Stimulated activated memory B cell treated with anti-CD40 and anti-IgM and Interleukin-4, amounts not matched to agents 10 μg/mL and 1 μg/mL and 100 μg/mL, for 72 hours (primary cell): ENCODE measurements at regions not wholly inside any gene's neighbourhood (a gene's known extent, or its start where the extent isn't known, plus 50 kb on each side); places are given as distances from the start of the nearest gene placed in this dataset.
A peak's percentile ranks its signal among the peaks of the same experiment; 100 is the strongest.

ENCODE experiments used
- ATAC-seq: fragments of 150-1000 bp; cut with Tn5 transposase; 2 replicates; pipeline ENCODE4 v1.10.0; 2021
- H3K27ac Mint-ChIP-seq: one replicate; pipeline ENCODE4 v1.8.0; 2022; ENCODE audit warnings: mild to moderate bottlenecking, mixed read lengths
- H3K27me3 Mint-ChIP-seq: one replicate; pipeline ENCODE4 v1.8.0; 2022; ENCODE audit warnings: mixed read lengths
- H3K36me3 Mint-ChIP-seq: one replicate; pipeline ENCODE4 v1.8.0; 2022; ENCODE audit warnings: mixed read lengths
- H3K4me1 Mint-ChIP-seq: one replicate; pipeline ENCODE4 v1.8.0; 2022; ENCODE audit warnings: mixed read lengths
- H3K4me3 Mint-ChIP-seq: one replicate; pipeline ENCODE4 v1.8.0; 2022; ENCODE audit warnings: mild to moderate bottlenecking, moderate library complexity, mixed read lengths
- H3K9me3 Mint-ChIP-seq: one replicate; pipeline ENCODE4 v1.8.0; 2022; ENCODE audit warnings: mixed read lengths

DNA sequence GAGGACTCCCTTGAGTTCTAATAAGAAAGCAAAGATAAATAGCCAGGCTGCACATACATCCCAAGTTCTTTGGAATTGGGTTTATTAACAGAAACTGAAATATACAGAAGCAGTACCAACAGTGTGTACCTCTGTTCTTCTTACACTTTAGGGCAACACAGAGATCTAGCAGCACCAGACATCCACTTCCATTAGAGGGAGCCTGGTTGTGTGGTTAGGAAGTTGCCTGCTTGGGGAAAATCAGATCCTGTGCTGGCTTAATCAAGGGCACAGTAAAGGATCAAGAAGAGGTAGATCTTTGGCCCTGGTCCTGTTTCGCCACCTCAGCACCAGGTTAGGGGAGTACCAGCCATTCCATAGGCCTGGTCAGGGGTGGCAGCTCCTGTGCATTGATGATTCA, 231.1 kb upstream of the ARHGAP24 start:
- no peak overlapping the region for H3K4me3 Mint-ChIP-seq
- no peaks in the 10 kb centered on the region for H3K4me1 Mint-ChIP-seq
- no peak for ATAC-seq
- H3K9me3 Mint-ChIP-seq = peaks cover 10% of the 10 kb centered on the region
- H3K36me3 Mint-ChIP-seq = no peaks in the 10 kb centered on the region
- no peak overlapping the region for H3K27ac Mint-ChIP-seq
- peaks cover 10% of the 10 kb centered on the region for H3K27me3 Mint-ChIP-seq

DNA sequence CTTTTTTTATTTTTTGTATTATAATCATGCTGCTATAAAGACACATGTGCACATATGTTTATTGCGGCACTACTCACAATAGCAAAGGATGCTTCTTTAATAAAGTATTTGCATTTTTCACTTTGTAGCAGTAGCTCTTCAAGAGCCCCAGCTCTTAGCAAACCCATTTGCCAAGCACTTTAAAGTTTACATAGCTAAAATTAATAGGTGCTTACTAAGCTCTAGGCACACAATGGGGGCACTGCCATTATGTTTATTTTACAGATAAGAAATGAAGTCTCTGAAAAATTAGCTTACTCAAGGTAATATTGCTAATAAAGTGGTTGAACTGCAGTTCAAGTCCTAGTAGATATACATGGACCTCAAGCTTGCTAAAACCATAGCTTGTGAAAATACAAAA, 230.3 kb upstream of the ARHGAP24 start:
- Mint-ChIP-seq H3K36me3 (no peaks in the 10 kb centered on the region), H3K4me3 (no peak overlapping the region)
- no peak for ATAC-seq

DNA sequence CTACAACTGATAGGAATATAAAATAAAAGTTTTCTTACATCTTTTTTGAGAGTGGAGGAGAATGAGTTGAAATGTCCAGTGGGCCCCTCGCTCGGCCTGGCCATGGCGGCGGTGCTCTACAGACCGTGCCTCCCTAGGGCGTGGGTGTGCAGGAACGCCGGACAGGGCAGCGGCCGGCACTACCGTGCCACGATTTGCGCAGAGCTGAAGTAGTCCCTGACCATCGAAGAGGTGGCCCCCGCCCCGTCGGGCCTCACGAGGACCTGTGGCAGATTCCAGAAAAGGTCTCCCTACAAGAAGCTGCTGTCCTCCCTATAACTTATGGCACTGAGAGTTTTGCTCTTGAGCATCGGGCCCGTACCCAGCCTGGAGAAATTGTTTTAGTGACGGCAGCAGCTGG, 228.9 kb upstream of the ARHGAP24 start:
- H3K4me3 Mint-ChIP-seq = no peak overlapping the region

More for the DNA sequence above, 230.3 kb upstream of the ARHGAP24 start:
- Mint-ChIP-seq H3K9me3 (peaks cover 10% of the 10 kb centered on the region), H3K4me1 (no peaks in the 10 kb centered on the region), H3K27me3 (peaks cover 2% of the 10 kb centered on the region), H3K27ac (no peak overlapping the region)

DNA sequence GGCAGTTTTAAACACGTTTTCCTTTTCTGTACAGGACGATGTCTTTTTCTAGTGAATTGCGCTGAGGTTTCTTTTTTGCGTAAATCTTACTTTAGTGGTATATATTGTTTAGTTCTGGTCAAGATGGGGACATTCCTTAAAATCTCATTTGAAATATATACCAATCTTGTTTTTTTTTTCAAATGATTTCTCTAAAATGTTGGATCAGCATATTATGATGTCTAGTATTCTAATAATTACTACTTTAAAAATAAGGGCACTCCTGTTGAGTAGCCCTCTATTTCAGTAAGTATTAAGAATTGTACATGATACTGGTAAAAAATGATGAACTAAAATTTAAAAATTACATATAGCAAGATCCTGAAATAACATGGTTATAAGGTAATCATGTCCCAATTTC, 224.1 kb upstream of the ARHGAP24 start:
- no peak overlapping the region for H3K4me3 Mint-ChIP-seq
- no peak for ATAC-seq

More for the DNA sequence above, 228.9 kb upstream of the ARHGAP24 start:
- peaks cover 1% of the 10 kb centered on the region for H3K27me3 Mint-ChIP-seq
- no peak for ATAC-seq
- no peaks in the 10 kb centered on the region for H3K36me3 Mint-ChIP-seq
- no peak overlapping the region for H3K27ac Mint-ChIP-seq
- peaks cover 4% of the 10 kb centered on the region for H3K9me3 Mint-ChIP-seq
- no peaks in the 10 kb centered on the region for H3K4me1 Mint-ChIP-seq

DNA sequence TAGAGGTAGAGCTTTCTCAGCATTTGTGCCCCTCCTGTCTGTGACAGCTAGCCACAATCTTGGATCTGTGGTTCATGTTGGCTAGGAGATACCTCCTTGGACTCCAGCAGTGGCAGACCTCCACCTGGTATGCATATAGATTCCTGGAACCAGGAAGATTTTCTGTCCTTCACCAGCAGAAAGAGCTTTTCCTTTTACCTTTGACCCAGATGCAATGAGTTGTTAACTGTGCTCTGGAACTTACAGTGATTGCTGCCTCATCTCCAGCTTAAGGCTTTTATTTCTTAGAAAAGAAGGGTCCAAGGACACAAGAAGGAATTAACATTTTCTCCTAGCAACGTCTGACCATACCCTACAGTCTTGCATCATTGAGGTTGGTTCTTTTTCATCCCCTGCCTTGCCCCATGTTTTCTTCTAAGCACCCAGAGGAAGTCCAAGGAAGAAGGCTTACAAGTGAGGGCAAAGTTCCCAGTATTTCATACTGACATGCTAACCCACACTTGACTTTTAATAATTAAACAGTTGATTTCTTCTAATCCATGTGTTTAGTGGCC, 217.1 kb upstream of the ARHGAP24 start:
- Mint-ChIP-seq H3K36me3 (peaks cover 17% of the 10 kb centered on the region), H3K9me3 (peaks cover 14% of the 10 kb centered on the region), H3K27ac (no peak overlapping the region), H3K27me3 (peaks cover 16% of the 10 kb centered on the region), H3K4me1 (no peaks in the 10 kb centered on the region), H3K4me3 (no peak overlapping the region)
- ATAC-seq = no peak

More for the DNA sequence above, 224.1 kb upstream of the ARHGAP24 start:
- Mint-ChIP-seq H3K36me3 (peaks cover 14% of the 10 kb centered on the region), H3K27me3 (peaks cover 20% of the 10 kb centered on the region), H3K9me3 (peaks cover 9% of the 10 kb centered on the region), H3K27ac (no peak overlapping the region), H3K4me1 (no peaks in the 10 kb centered on the region)

DNA sequence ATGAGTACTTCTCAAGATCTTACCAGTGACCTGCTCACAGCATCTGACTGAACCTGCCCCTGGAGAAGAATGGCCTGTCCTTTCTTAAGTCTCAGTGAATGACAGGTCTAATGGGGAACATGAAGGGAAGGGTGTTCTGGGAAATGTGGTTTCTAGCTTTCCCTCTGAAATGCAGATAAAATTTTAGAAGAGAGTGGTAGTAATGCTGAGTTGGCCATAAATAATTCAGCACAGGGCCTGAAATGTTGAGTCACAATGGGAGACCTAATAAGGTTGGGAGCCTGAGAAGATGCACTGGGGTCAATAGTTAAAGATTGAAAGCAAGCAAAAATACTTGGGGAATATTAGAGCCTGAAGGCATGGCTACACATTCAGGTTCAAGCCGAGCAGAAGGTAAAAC, 214.9 kb upstream of the ARHGAP24 start:
- H3K9me3 Mint-ChIP-seq = peaks cover 8% of the 10 kb centered on the region
- H3K4me3 Mint-ChIP-seq = no peak overlapping the region
- peaks cover 6% of the 10 kb centered on the region for H3K36me3 Mint-ChIP-seq
- H3K27ac Mint-ChIP-seq = no peak overlapping the region
- H3K4me1 Mint-ChIP-seq = no peaks in the 10 kb centered on the region
- no peak for ATAC-seq
- peaks cover 9% of the 10 kb centered on the region for H3K27me3 Mint-ChIP-seq

DNA sequence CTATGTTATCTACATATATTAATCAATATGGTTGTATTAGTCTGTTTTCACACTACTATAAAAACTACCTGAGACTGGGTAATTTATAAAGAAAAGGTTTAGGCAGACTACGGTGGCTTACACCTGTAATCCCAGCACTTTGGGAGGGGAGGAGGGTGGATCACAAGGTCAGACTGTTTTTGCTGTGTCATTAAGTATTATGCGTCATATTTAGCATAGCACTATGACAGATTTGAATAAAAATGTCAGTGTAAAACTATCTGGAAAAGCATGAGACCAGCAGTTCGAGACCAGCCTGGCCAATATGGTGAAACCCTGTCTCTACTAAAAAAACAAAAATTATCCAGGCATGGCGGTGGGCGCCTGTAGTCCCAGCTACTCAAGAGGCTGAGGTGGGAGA, 209.7 kb upstream of the ARHGAP24 start:
- H3K27ac Mint-ChIP-seq = no peak overlapping the region
- no peaks in the 10 kb centered on the region for H3K4me1 Mint-ChIP-seq
- no peak overlapping the region for H3K4me3 Mint-ChIP-seq
- ATAC-seq = no peak
- H3K9me3 Mint-ChIP-seq = peaks cover 4% of the 10 kb centered on the region
- H3K27me3 Mint-ChIP-seq = peaks cover 27% of the 10 kb centered on the region
- H3K36me3 Mint-ChIP-seq = no peaks in the 10 kb centered on the region

DNA sequence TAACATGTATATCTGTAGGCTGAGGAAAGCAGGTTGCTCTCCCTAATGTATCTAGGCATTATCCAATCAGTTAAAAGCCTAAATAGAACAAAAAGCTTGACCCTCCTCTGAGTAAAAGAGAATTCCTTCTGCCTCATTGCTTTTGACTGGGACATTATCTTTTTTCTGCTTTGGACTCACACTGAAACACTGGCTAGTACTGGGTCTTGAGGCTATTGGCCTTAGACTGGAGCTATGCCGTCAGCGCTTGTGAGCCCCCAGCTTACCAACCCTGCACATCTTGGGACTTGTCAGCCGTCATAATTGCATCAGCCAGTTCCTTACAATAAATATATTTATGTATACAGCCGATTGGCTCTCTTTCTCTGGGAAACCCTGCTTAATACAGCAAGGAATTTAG, 206.8 kb upstream of the ARHGAP24 start:
- Mint-ChIP-seq H3K4me1 (no peaks in the 10 kb centered on the region), H3K27ac (no peak overlapping the region), H3K27me3 (peaks cover 18% of the 10 kb centered on the region), H3K9me3 (no peaks in the 10 kb centered on the region), H3K4me3 (no peak overlapping the region), H3K36me3 (no peaks in the 10 kb centered on the region)
- ATAC-seq = no peak

DNA sequence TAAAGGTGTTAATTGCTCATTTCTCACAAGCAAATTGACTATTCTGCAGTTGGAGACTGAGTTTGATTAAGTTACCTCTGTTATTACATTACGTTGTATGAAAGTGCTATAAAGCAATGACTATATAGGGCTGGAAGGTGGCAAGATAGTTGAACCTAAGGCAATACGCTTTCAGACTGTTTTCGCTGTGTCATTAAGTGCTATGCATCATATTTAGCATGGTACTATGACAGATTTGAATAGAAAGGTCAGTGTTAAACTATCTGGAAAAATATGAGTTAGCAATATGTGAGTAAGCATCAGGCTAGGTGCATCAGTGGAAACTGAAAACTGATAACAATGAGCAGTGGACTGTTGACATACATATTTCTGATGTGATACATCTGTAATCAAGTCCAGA, 206.0 kb upstream of the ARHGAP24 start:
- ATAC-seq = no peak
- H3K27ac Mint-ChIP-seq = no peak overlapping the region
- H3K4me3 Mint-ChIP-seq = no peak overlapping the region
- H3K4me1 Mint-ChIP-seq = no peaks in the 10 kb centered on the region
- H3K9me3 Mint-ChIP-seq = peaks cover 3% of the 10 kb centered on the region
- no peaks in the 10 kb centered on the region for H3K36me3 Mint-ChIP-seq
- H3K27me3 Mint-ChIP-seq = peaks cover 18% of the 10 kb centered on the region

DNA sequence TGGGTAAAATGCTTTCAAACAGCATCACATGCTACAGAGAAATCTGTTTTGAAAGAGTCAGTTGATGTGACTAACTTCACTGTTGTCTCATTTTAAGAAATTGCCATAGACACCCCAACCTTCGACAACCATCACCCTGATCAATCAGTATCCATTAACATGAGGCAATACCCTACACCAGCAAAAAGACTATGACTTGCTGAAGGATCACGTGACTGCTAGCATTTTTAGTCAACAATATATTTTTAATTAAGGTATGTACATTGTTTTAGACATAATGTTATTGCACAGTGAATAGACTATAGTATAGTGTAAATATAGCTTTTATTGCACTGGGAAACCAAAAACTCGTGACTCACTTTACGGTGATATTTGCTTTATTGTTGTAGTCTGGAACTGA, 200.0 kb upstream of the ARHGAP24 start:
- Mint-ChIP-seq H3K27me3 (no peaks in the 10 kb centered on the region), H3K27ac (no peak overlapping the region), H3K4me3 (no peak overlapping the region), H3K36me3 (no peaks in the 10 kb centered on the region), H3K9me3 (peaks cover 6% of the 10 kb centered on the region), H3K4me1 (no peaks in the 10 kb centered on the region)
- no peak for ATAC-seq

DNA sequence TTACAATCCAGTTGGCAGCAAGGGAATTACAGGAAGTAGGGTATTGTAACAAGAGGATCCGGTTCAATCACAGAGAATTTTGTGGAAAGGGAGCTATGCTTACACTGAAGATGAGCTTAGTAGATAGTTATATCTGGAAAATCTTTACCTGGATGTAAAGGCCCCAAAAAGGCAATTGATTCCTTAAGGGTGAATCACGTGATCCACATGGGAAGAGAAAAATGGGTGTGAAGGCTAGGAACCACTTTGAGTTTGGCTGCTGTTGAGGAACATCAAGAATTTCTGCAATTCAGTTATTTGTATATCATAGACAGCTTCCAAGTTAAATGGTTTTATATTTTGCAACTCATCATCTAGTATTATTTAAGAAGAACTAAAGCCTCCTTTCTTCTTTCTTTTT, 194.0 kb upstream of the ARHGAP24 start:
- no peaks in the 10 kb centered on the region for H3K4me1 Mint-ChIP-seq
- H3K4me3 Mint-ChIP-seq = no peak overlapping the region
- H3K36me3 Mint-ChIP-seq = no peaks in the 10 kb centered on the region
- no peak for ATAC-seq
- no peaks in the 10 kb centered on the region for H3K27me3 Mint-ChIP-seq
- no peaks in the 10 kb centered on the region for H3K9me3 Mint-ChIP-seq
- H3K27ac Mint-ChIP-seq = no peak overlapping the region

DNA sequence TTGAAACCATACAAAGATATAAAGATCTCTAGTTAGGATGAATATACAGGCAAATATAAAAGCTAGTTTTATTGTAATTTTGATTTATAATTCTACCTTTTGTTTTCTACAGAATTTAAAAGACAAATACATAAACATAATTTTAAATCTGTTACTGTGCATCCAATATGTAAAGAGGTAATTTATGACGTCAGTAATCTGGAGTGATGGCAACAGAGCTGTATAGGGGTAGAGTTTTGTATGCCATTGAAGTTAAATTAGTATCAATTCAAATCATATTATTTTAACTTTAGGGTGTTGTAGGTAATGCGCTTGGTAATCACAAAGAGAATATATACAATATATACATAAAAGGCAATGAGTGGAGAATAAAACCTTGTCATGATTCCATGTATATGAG, 183.7 kb upstream of the ARHGAP24 start:
- ATAC-seq = no peak
- H3K4me3 Mint-ChIP-seq = no peak overlapping the region

DNA sequence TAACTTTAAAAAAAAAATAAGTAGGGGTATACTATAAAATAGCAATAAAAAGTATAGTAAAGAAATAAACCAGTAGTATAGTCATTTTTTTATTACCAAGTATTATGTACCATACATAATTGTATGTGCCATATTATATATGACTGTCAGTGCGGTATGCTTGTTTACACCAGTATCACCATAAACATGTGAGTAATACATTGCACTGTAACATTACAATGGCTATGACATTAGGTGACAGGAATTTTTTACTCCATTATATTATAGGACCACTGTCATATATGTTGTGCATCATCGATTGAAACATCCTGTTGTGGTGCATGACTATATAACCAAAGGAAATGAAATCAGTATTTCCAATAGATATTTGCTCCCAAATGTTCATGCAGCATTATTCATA, 176.9 kb upstream of the ARHGAP24 start:
- ATAC-seq = peak; percentile 36

More for the DNA sequence above, 183.7 kb upstream of the ARHGAP24 start:
- Mint-ChIP-seq H3K27ac (no peak overlapping the region), H3K9me3 (peaks cover 11% of the 10 kb centered on the region), H3K36me3 (no peaks in the 10 kb centered on the region), H3K4me1 (no peaks in the 10 kb centered on the region), H3K27me3 (no peaks in the 10 kb centered on the region)

DNA sequence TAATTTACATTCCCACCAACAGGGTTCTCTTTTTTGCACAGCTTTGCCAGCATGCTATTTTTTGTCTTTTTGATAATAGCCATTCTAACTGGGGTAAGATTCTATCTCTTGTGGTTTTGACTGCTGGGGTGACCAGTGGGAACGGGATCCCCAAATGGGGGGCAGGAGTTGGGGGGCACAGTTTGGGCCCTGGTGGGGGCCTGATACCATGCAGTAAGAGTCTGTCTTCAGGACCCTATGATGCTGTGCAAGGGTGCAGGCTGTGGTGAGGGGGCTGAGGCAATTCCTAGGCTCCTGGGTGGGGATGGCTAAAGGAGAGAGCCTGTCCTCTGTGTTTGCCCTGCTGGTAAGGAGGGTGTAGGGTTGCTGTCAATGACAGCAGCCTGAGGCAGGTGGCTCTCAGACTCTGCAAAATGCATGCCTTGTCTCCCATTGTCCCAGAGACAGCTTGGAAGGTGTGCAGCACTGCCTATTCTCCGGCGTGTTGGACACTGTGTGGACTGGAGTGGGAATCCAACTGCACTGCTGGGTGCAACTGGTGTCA, 172.7 kb upstream of the ARHGAP24 start:
- no peak for ATAC-seq
- Mint-ChIP-seq H3K4me1 (no peaks in the 10 kb centered on the region), H3K4me3 (no peak overlapping the region), H3K27me3 (no peaks in the 10 kb centered on the region), H3K9me3 (no peaks in the 10 kb centered on the region), H3K36me3 (no peaks in the 10 kb centered on the region), H3K27ac (no peak overlapping the region)

More for the DNA sequence above, 176.9 kb upstream of the ARHGAP24 start:
- Mint-ChIP-seq H3K9me3 (peaks cover 6% of the 10 kb centered on the region), H3K4me1 (no peaks in the 10 kb centered on the region), H3K27ac (no peak overlapping the region), H3K27me3 (no peaks in the 10 kb centered on the region), H3K4me3 (no peak overlapping the region), H3K36me3 (no peaks in the 10 kb centered on the region)

DNA sequence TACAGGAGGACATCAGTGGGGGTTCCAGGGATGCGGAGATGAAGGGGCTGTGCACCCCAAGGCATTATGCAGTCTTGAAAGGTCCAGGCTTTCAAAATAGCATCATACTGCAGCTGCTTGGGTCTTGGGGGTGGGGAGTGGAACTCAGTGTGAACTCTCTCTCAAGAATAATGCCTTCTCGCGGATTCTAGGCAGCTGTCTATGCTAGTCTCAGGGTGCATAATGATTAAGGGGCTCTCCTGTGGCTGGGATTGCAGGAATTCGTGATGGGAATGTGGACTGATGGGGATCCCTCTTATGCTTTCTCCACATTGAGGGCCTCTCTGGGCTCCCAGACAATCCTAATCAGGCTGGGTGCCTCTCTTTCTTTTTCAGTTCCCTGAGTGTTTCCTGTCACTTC, 172.2 kb upstream of the ARHGAP24 start:
- no peaks in the 10 kb centered on the region for H3K36me3 Mint-ChIP-seq
- H3K27ac Mint-ChIP-seq = no peak overlapping the region
- H3K4me3 Mint-ChIP-seq = no peak overlapping the region
- no peaks in the 10 kb centered on the region for H3K27me3 Mint-ChIP-seq
- ATAC-seq = no peak
- no peaks in the 10 kb centered on the region for H3K9me3 Mint-ChIP-seq
- H3K4me1 Mint-ChIP-seq = no peaks in the 10 kb centered on the region

DNA sequence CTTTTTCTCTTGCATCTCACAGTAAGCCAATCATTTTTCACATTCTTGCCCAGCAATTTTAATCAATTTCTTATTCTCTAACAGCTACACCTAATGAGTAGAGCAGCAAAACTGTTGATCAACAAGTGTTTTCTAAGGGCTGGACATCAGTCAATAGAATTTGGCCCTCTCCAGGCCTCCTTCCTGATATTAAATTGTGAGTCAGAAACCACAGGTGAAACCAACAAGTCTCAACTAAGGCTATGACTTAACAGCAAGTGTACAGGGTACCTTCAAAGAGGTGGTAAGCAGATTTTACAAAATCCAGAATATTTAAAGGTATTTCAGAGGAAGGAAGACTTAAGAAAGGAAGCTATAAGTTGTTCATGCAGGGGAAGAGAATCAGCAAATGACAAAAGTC, 156.5 kb upstream of the ARHGAP24 start:
- ATAC-seq = no peak
- no peak overlapping the region for H3K4me3 Mint-ChIP-seq
- no peaks in the 10 kb centered on the region for H3K4me1 Mint-ChIP-seq
- H3K27ac Mint-ChIP-seq = no peak overlapping the region
- no peaks in the 10 kb centered on the region for H3K27me3 Mint-ChIP-seq
- H3K9me3 Mint-ChIP-seq = peaks cover 12% of the 10 kb centered on the region
- H3K36me3 Mint-ChIP-seq = peaks cover 13% of the 10 kb centered on the region
